Activated B cell treated with CpG ODN at 0.5 μM for 24 hours (primary cell): ENCODE measurements at regions not wholly inside any gene's neighbourhood (a gene's known extent, or its start where the extent isn't known, plus 50 kb on each side); places are given as distances from the start of the nearest gene placed in this dataset.

Source experiments
- ATAC-seq: fragments of 200-7000 bp; cut with Tn5 transposase; one replicate; pipeline ENCODE4 v1.10.0; 2021; ENCODE audit warnings: low read depth, mild to moderate bottlenecking, moderate library complexity
- CTCF ChIA-PET: fragments of 350-600 bp; sonication (Branson Sonifier 250); formaldehyde crosslinking; loops from one replicate; lab custom pipeline; 2021; ENCODE audit warnings: antibody characterized with exemption; lab: Charles Lee
- POLR2A ChIA-PET: fragments of 350-600 bp; sonication (Branson Sonifier 250); formaldehyde crosslinking; loops from one replicate; lab custom pipeline; 2021; ENCODE audit warnings: antibody characterized with exemption; lab: Charles Lee
- DNase-seq: peaks from one replicate; pipeline ENCODE4 v3.0.0; 2022
- H3K27ac Mint-ChIP-seq: one replicate; pipeline ENCODE4 v1.8.0; 2020; ENCODE audit warnings: mixed read lengths
- H3K27me3 Mint-ChIP-seq: one replicate; pipeline ENCODE4 v1.8.0; 2021; ENCODE audit warnings: mixed read lengths
- H3K36me3 Mint-ChIP-seq: one replicate; pipeline ENCODE4 v1.8.0; 2021; ENCODE audit warnings: low read depth, mixed read lengths
- H3K4me1 Mint-ChIP-seq: one replicate; pipeline ENCODE4 v1.8.0; 2021; ENCODE audit warnings: mixed read lengths
- H3K4me3 Mint-ChIP-seq: one replicate; pipeline ENCODE4 v1.8.0; 2020; ENCODE audit warnings: mild to moderate bottlenecking, mixed read lengths
- H3K9me3 Mint-ChIP-seq: one replicate; pipeline ENCODE4 v1.8.0; 2020; ENCODE audit warnings: mixed read lengths
- CTCF ChIP-seq: fragments of 200-600 bp; IDR thresholded peaks from one replicate; pipeline ENCODE4 v1.8.0; 2022; ENCODE audit warnings: antibody characterized with exemption, mild to moderate bottlenecking
- intact Hi-C: fragments of 100-400 bp; cut with micrococcal nuclease; formaldehyde crosslinking; loops from one replicate; pipeline ENCODE4 v1.15.1; 2024

GRCh38 chr12:131494216-131494615, 216.7 kb upstream of the SFSWAP start:
- no peaks in the 10 kb centered on the region for H3K4me1 Mint-ChIP-seq
- ChIA-PET CTCF (no interaction called here), POLR2A (no interaction called here)
- H3K9me3 Mint-ChIP-seq = no peaks in the 10 kb centered on the region
- DNase-seq = no peak
- ATAC-seq = no peak
- no peaks in the 10 kb centered on the region for H3K36me3 Mint-ChIP-seq
- no peak for TF ChIP-seq CTCF
- no peak overlapping the region for H3K4me3 Mint-ChIP-seq
- intact Hi-C loops = no loop called here
- H3K27ac Mint-ChIP-seq = no peak overlapping the region
- H3K27me3 Mint-ChIP-seq = no peaks in the 10 kb centered on the region

- Mint-ChIP-seq H3K27me3 (no peaks in the 10 kb centered on the region), H3K4me3 (no peak overlapping the region), H3K27ac (no peak overlapping the region), H3K36me3 (no peaks in the 10 kb centered on the region), H3K9me3 (no peaks in the 10 kb centered on the region), H3K4me1 (no peaks in the 10 kb centered on the region)
- DNase-seq (no peak), ATAC-seq (no peak)
- CTCF ChIA-PET = no interaction called here
- TF ChIP-seq CTCF = no peak
- intact Hi-C loops = no loop called here
- POLR2A ChIA-PET = no interaction called here
These were observed 216.0 kb upstream of the SFSWAP start for GRCh38 chr12:131494741-131495524.

GRCh38 chr12:131497966-131498365, 212.9 kb upstream of the SFSWAP start:
- H3K4me3 Mint-ChIP-seq = no peak overlapping the region
- no peaks in the 10 kb centered on the region for H3K4me1 Mint-ChIP-seq
- POLR2A ChIA-PET = no interaction called here
- H3K36me3 Mint-ChIP-seq = no peaks in the 10 kb centered on the region
- no peak for ATAC-seq
- CTCF ChIA-PET = no interaction called here
- no peaks in the 10 kb centered on the region for H3K9me3 Mint-ChIP-seq
- no peak for TF ChIP-seq CTCF
- DNase-seq = no peak
- H3K27ac Mint-ChIP-seq = no peak overlapping the region
- intact Hi-C loops = no loop called here
- no peaks in the 10 kb centered on the region for H3K27me3 Mint-ChIP-seq

- ChIA-PET CTCF (no interaction called here), POLR2A (no interaction called here)
- TF ChIP-seq CTCF = no peak
- Mint-ChIP-seq H3K27ac (no peak overlapping the region), H3K9me3 (no peaks in the 10 kb centered on the region), H3K4me3 (no peak overlapping the region), H3K4me1 (no peaks in the 10 kb centered on the region), H3K27me3 (no peaks in the 10 kb centered on the region), H3K36me3 (no peaks in the 10 kb centered on the region)
- DNase-seq (no peak), ATAC-seq (no peak)
- intact Hi-C loops = no loop called here
These were observed 211.6 kb upstream of the SFSWAP start for GRCh38 chr12:131499160-131499863.

GRCh38 chr12:131499864-131500190, 211.1 kb upstream of the SFSWAP start:
- Mint-ChIP-seq H3K4me1 (no peaks in the 10 kb centered on the region), H3K27me3 (no peaks in the 10 kb centered on the region), H3K36me3 (no peaks in the 10 kb centered on the region), H3K27ac (no peak overlapping the region), H3K9me3 (no peaks in the 10 kb centered on the region), H3K4me3 (no peak overlapping the region)
- CTCF ChIA-PET = no interaction called here
- no peak for DNase-seq
- intact Hi-C loops = no loop called here
- POLR2A ChIA-PET = no interaction called here
- no peak for TF ChIP-seq CTCF
- no peak for ATAC-seq
